Neural cell (in vitro differentiated cells): ENCODE measurements at regions not wholly inside any gene's neighbourhood (a gene's known extent, or its start where the extent isn't known, plus 50 kb on each side); places are given as distances from the start of the nearest gene placed in this dataset.
"Not testable (repeated sequence)": the region's sequence is repeated elsewhere in the genome, so short reads cannot be mapped to it uniquely, and the experiment has no call there.

Experiments
- CTCF ChIP-seq: fragments of 450-650 bp; IDR thresholded peaks from 2 replicates; pipeline ENCODE4 v1.5.1; 2014; ENCODE audit warnings: antibody characterized with exemption, mild to moderate bottlenecking, moderate library complexity; ENCODE audit not compliant: poor library complexity, severe bottlenecking
- EP300 ChIP-seq: fragments of 450-650 bp; conservative IDR thresholded peaks from 2 replicates; pipeline ENCODE4 v1.6.1; 2014; ENCODE audit warnings: antibody characterized with exemption, mild to moderate bottlenecking, moderate library complexity; ENCODE audit not compliant: poor library complexity, severe bottlenecking
- EZH2 ChIP-seq: fragments of 200-600, 300-800 bp; shearing (Covaris generic), sonication (generic); IDR thresholded peaks from 2 replicates; pipeline ENCODE4 v1.6.1; 2014; ENCODE audit warnings: antibody characterized with exemption, low read length, borderline replicate concordance, mild to moderate bottlenecking; ENCODE audit not compliant: insufficient read depth, poor library complexity, severe bottlenecking
- MXI1 ChIP-seq: fragments of 450-650 bp; conservative IDR thresholded peaks from 2 replicates; pipeline ENCODE4 v1.6.1; 2014; ENCODE audit warnings: antibody characterized with exemption, mild to moderate bottlenecking; ENCODE audit not compliant: poor library complexity, severe bottlenecking
- POLR2AphosphoS5 ChIP-seq: IDR thresholded peaks from 2 replicates; pipeline ENCODE4 v1.6.1; 2012
- RAD21 ChIP-seq: fragments of 450-650 bp; conservative IDR thresholded peaks from 2 replicates; pipeline ENCODE4 v1.6.1; 2014; ENCODE audit warnings: antibody characterized with exemption, mild to moderate bottlenecking, moderate library complexity
- SMC3 ChIP-seq: fragments of 450-650 bp; conservative IDR thresholded peaks from 2 replicates; pipeline ENCODE4 v1.6.1; 2014; ENCODE audit warnings: antibody characterized with exemption, mild to moderate bottlenecking, moderate library complexity; ENCODE audit not compliant: poor library complexity
- TF ChIP-seq, protein P1 (sequence below): IDR thresholded peaks from 2 replicates; pipeline ENCODE4 v1.6.1; 2012; ENCODE audit warnings: borderline replicate concordance

DNA sequence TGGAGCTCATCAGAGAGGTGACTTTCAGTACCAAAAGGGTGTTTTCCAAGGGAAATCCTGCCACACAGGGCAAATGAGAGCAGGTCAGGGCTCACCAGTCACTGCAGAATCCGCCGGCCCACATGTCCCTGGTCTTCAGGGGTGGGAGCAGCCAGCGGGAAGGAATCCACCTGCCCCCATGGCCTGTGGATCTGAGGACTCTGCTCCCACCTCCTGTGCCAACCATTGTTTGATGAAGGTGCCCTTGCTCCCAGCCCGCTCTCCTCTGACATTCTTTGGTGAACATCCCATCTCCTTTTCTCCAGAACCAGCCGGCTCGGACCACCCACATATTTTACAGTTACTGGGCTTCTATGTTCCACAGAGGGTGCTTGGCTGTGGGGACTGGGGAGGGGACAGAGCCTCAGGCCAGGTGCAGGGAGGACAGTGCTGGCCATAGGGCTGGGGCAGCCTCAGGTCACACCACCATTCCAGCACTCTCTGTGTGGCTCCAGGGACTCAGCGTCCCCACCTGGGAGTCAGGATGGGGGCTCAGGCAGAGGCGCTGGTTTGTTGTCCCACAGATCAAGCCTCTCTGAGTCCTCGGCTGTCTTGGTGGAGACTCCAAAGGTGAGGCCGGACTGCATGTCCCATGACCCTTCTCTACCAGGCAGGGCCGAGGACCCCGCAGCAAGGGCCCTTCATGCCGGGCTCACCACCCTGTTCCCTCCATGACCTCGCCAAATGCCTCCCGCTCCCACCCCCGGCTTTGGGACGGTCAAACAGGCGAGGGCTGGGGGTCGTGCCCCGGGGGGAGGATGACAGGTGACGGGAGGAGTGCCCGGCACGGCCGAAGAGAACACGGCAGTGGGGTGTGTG, 183.2 kb upstream of the ZNF469 start:
- TF ChIP-seq, protein P1, sequence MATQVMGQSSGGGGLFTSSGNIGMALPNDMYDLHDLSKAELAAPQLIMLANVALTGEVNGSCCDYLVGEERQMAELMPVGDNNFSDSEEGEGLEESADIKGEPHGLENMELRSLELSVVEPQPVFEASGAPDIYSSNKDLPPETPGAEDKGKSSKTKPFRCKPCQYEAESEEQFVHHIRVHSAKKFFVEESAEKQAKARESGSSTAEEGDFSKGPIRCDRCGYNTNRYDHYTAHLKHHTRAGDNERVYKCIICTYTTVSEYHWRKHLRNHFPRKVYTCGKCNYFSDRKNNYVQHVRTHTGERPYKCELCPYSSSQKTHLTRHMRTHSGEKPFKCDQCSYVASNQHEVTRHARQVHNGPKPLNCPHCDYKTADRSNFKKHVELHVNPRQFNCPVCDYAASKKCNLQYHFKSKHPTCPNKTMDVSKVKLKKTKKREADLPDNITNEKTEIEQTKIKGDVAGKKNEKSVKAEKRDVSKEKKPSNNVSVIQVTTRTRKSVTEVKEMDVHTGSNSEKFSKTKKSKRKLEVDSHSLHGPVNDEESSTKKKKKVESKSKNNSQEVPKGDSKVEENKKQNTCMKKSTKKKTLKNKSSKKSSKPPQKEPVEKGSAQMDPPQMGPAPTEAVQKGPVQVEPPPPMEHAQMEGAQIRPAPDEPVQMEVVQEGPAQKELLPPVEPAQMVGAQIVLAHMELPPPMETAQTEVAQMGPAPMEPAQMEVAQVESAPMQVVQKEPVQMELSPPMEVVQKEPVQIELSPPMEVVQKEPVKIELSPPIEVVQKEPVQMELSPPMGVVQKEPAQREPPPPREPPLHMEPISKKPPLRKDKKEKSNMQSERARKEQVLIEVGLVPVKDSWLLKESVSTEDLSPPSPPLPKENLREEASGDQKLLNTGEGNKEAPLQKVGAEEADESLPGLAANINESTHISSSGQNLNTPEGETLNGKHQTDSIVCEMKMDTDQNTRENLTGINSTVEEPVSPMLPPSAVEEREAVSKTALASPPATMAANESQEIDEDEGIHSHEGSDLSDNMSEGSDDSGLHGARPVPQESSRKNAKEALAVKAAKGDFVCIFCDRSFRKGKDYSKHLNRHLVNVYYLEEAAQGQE = not testable (repeated sequence)
- not testable (repeated sequence) for TF ChIP-seq CTCF, EZH2, POLR2AphosphoS5, EP300, RAD21, SMC3, MXI1
